ENCODE measurements at regions not wholly inside any gene's neighbourhood (a gene's known extent, or its start where the extent isn't known, plus 50 kb on each side); places are given as distances from the start of the nearest gene placed in this dataset.

DNA sequence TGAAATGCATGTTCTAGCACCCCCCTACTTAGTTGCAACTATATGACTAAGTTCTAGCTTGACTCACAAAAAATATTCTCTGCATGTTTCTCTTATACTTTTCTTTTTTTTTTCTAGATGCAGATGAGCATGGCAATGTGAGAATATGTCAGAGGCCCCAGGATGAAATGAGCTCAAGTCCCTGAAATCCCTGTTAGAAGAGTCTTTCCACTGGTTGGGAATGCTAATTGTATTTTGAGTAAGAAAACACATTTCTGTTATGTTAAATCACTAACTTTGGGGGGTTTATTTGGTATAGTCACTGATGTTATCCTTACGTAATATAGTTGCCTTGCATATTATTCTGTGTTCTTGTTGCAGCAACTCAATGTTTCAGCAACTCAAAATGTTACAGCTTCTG is 306.1 kb upstream of the CCDC179 start:
- TF ChIP-seq CTCF (IDR thresholded peaks at IDR 0.05) (no peak), POLR2A (IDR thresholded peaks at IDR 0.05) (no peak)
